DMS53 treated with DMSO at 0.1 percent for 48 hours (cell line): ENCODE measurements at regions not wholly inside any gene's neighbourhood (a gene's known extent, or its start where the extent isn't known, plus 50 kb on each side); places are given as distances from the start of the nearest gene placed in this dataset.

Source experiments
- DNase-seq: peaks from one replicate; lab custom pipeline; 2025; ENCODE audit not compliant: unreplicated experiment; lab: John Stamatoyannopoulos, UW

DNA sequence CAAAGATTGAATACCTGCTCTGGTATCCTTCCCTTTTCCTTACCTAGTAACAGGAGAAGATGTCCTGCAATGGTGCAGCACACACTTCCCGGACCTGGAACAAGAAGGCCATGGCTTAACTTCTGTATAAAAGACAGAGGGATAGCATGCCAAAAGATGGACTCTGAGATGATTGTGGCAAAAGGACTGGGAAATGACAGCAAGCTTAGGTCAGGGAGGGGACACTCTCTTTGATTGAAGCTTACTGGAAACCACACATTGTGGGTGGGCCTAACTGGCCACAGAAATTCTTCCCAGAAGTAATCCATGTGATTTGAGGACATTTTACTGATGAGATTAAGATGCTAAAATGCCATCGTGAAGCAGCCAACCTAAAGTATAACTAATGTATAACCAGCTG is 71.0 kb upstream of the OTUD4 start:
- DNase-seq, result no peak

DNA sequence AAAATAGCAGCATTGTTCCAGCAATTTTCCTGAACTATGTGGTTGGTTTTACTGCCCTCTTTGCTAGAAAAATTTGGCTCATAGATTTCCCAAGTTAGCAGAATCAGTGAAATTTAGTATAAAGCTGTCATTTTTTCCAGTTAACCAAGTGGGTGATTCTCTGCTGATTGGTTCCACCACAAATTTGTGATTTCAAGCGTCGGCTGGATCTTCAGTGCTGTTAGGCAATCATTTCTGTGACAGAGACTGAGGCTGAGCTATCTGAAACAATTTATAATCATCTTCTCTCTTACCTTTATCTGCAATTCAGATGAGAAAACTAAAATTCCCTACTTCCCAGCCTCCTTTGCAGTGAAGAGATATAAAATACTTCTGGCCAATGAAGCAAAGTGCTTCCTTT is 68.6 kb upstream of the OTUD4 start:
- no peak for DNase-seq

DNA sequence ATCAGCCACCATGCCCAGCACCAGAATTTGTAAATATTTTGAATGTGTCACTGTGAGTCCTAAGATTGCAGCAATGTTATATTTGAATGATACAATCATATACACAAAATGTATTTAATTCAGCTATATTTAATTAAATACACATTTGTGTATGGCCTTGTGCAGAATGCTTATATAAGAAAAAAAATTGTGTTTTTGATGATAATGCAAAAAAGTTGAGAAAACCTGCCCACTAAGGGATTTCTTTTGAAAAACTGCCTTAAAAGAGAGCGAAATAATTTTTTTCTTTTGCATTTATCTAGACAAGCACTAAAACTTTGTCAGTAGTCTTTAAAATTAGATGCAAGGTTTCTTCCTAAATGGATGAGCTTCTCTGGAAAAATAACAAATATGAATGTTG is 68.1 kb upstream of the OTUD4 start:
- no peak for DNase-seq

DNA sequence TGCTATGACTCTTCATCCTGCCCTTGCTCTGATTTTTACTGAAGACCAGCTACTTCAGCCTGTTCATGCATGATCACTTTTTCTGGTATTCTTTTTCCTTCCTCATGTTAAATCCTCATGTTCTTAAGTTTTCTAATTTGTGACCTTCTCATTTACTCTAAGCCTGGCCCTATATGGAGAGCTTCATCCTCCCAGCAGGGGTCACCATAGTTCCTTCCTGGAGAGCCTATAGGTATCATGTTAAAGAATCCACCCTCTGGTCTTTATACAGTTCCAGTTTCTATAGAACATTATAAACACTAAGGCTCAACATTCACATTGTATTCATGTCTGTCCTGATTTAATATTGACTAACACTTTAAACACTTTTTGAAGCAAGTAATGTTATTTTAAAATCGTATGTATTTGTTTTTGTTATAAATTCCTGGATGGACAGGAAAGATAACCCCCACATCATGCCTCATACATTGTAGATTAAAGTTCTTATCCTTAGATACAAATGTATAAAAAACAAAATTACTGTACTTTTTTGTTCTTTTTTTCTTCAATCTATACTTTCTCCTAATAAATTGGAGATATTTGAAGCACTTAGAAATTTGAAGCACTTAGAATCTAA is 53.8 kb upstream of the OTUD4 start:
- peak; percentile 60 for DNase-seq

DNA sequence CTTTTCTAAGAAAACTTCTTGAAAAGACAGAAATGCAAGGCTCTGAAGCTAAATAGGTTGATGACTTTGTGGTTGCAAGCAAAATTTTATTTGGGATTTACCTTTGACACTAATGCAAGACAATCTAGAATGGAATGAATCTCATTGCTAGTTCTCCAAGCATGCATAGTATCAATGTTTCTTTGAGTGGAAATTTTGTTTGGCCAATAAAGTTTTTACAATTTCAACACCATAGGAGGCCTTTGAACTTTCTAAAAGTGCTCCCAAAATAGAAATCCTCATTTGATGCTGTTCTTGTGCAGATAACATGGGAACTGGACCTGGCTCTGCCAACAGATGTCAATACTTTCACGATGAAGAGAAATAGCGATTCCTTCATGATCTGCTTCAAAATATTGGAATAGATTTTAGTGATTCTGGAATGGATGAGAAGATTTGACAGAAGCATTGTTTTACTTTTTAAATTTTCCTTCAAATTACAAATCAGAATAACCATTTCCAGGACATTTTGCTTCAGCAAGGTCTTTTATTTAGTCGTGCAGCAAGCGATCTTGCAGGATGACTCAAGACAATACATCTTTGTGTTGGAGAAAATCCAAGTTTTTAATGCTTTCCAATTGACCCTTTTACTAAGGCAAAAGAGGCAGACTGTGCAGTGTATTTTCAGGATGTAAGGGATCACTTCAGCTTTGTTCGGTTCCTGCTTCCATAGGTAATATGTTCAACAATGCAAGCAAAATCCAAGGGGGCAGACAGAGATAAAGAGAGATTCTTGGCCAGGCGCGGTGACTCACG is 51.7 kb upstream of the OTUD4 start:
- DNase-seq, result no peak

DNA sequence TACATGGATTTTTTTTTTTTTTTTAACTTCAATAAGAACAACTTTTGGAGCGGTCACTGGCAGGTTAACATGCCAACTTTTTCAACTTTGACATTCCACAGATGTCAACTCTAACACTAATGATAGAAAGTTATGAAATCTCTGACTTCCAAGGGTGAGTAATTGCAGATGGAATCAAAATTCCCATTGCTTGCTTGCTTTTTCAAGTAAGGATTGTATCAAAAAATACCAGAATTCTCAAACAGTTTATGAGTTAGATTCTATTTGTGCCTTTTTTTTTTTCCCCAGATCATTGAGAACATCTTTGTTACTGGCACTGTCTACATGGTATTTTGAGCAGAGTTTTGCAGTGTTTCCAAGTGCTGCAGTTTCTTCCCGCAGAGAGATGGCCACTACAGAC is 50.3 kb upstream of the OTUD4 start:
- DNase-seq, result no peak
